ENCODE measurements at regions not wholly inside any gene's neighbourhood (a gene's known extent, or its start where the extent isn't known, plus 50 kb on each side); places are given as distances from the start of the nearest gene placed in this dataset.

- no peak overlapping the region for H3K4me3 ChIP-seq (ENCODE audit: low read length)
- H3K4me1 ChIP-seq (ENCODE audit: insufficient read depth, low read length): no peaks in the 10 kb centered on the region
- H3K27me3 ChIP-seq (ENCODE audit: insufficient read depth, low read length): peaks cover 6% of the 10 kb centered on the region
- H3K9me3 ChIP-seq (ENCODE audit: low read length): no peaks in the 10 kb centered on the region
- no peaks in the 10 kb centered on the region for H3K36me3 ChIP-seq (ENCODE audit: insufficient read depth, low read length)
- no peak overlapping the region for H2AFZ ChIP-seq (ENCODE audit: low read depth, low read length)
Observed at GRCh38 chr5:96074460-96074859, 112.8 kb upstream of the ELL2 start.

GRCh38 chr5:96072791-96073165, 111.1 kb upstream of the ELL2 start:
- Histone ChIP-seq H3K27me3 (ENCODE audit: insufficient read depth, low read length) (peaks cover 6% of the 10 kb centered on the region), H2AFZ (ENCODE audit: low read depth, low read length) (no peak overlapping the region), H3K9me3 (ENCODE audit: low read length) (no peaks in the 10 kb centered on the region), H3K4me1 (ENCODE audit: insufficient read depth, low read length) (no peaks in the 10 kb centered on the region), H3K36me3 (ENCODE audit: insufficient read depth, low read length) (no peaks in the 10 kb centered on the region), H3K4me3 (ENCODE audit: low read length) (no peak overlapping the region)

- Histone ChIP-seq H3K27me3 (ENCODE audit: insufficient read depth, low read length) (peaks cover 6% of the 10 kb centered on the region), H3K4me3 (ENCODE audit: low read length) (no peak overlapping the region), H2AFZ (ENCODE audit: low read depth, low read length) (no peak overlapping the region), H3K4me1 (ENCODE audit: insufficient read depth, low read length) (no peaks in the 10 kb centered on the region), H3K9me3 (ENCODE audit: low read length) (no peaks in the 10 kb centered on the region), H3K36me3 (ENCODE audit: insufficient read depth, low read length) (no peaks in the 10 kb centered on the region)
Observed at GRCh38 chr5:96072138-96072790, 110.6 kb upstream of the ELL2 start.

GRCh38 chr5:96070622-96071225, 109.1 kb upstream of the ELL2 start:
- Histone ChIP-seq H3K36me3 (ENCODE audit: insufficient read depth, low read length) (no peaks in the 10 kb centered on the region), H3K4me1 (ENCODE audit: insufficient read depth, low read length) (peaks cover 6% of the 10 kb centered on the region), H3K9me3 (ENCODE audit: low read length) (no peaks in the 10 kb centered on the region)

GRCh38 chr5:96067894-96068614, 106.4 kb upstream of the ELL2 start:
- Histone ChIP-seq H3K36me3 (ENCODE audit: insufficient read depth, low read length) (no peaks in the 10 kb centered on the region), H3K4me1 (ENCODE audit: insufficient read depth, low read length) (peaks cover 18% of the 10 kb centered on the region), H3K9me3 (ENCODE audit: low read length) (no peaks in the 10 kb centered on the region), H3K4me3 (ENCODE audit: low read length) (no peak overlapping the region), H3K27me3 (ENCODE audit: insufficient read depth, low read length) (peaks cover 6% of the 10 kb centered on the region), H2AFZ (ENCODE audit: low read depth, low read length) (no peak overlapping the region)

More at GRCh38 chr5:96070622-96071225, 109.1 kb upstream of the ELL2 start:
- Histone ChIP-seq H3K27me3 (ENCODE audit: insufficient read depth, low read length) (peaks cover 6% of the 10 kb centered on the region), H2AFZ (ENCODE audit: low read depth, low read length) (no peak overlapping the region), H3K4me3 (ENCODE audit: low read length) (no peak overlapping the region)

- H3K9me3 ChIP-seq (ENCODE audit: low read length): no peaks in the 10 kb centered on the region
- H3K4me1 ChIP-seq (ENCODE audit: insufficient read depth, low read length): peaks cover 18% of the 10 kb centered on the region
- no peak overlapping the region for H2AFZ ChIP-seq (ENCODE audit: low read depth, low read length)
- no peaks in the 10 kb centered on the region for H3K36me3 ChIP-seq (ENCODE audit: insufficient read depth, low read length)
- peaks cover 6% of the 10 kb centered on the region for H3K27me3 ChIP-seq (ENCODE audit: insufficient read depth, low read length)
- no peak overlapping the region for H3K4me3 ChIP-seq (ENCODE audit: low read length)
Observed at GRCh38 chr5:96067251-96067650, 105.6 kb upstream of the ELL2 start.

GRCh38 chr5:96066386-96066719, 104.7 kb upstream of the ELL2 start:
- no peaks in the 10 kb centered on the region for H3K9me3 ChIP-seq (ENCODE audit: low read length)

GRCh38 chr5:96065685-96066385, 104.2 kb upstream of the ELL2 start:
- peaks cover 18% of the 10 kb centered on the region for H3K4me1 ChIP-seq (ENCODE audit: insufficient read depth, low read length)
- no peaks in the 10 kb centered on the region for H3K36me3 ChIP-seq (ENCODE audit: insufficient read depth, low read length)
- no peak overlapping the region for H2AFZ ChIP-seq (ENCODE audit: low read depth, low read length)
- H3K4me3 ChIP-seq (ENCODE audit: low read length): no peak overlapping the region
- no peaks in the 10 kb centered on the region for H3K9me3 ChIP-seq (ENCODE audit: low read length)
- H3K27me3 ChIP-seq (ENCODE audit: insufficient read depth, low read length): peaks cover 2% of the 10 kb centered on the region

More at GRCh38 chr5:96066386-96066719, 104.7 kb upstream of the ELL2 start:
- peaks cover 5% of the 10 kb centered on the region for H3K27me3 ChIP-seq (ENCODE audit: insufficient read depth, low read length)
- peaks cover 18% of the 10 kb centered on the region for H3K4me1 ChIP-seq (ENCODE audit: insufficient read depth, low read length)
- no peaks in the 10 kb centered on the region for H3K36me3 ChIP-seq (ENCODE audit: insufficient read depth, low read length)
- H2AFZ ChIP-seq (ENCODE audit: low read depth, low read length): no peak overlapping the region
- H3K4me3 ChIP-seq (ENCODE audit: low read length): no peak overlapping the region

GRCh38 chr5:96064877-96065276, 103.2 kb upstream of the ELL2 start:
- Histone ChIP-seq H3K27me3 (ENCODE audit: insufficient read depth, low read length) (no peaks in the 10 kb centered on the region), H3K36me3 (ENCODE audit: insufficient read depth, low read length) (no peaks in the 10 kb centered on the region), H3K9me3 (ENCODE audit: low read length) (no peaks in the 10 kb centered on the region), H3K4me3 (ENCODE audit: low read length) (no peak overlapping the region), H3K4me1 (ENCODE audit: insufficient read depth, low read length) (peaks cover 18% of the 10 kb centered on the region), H2AFZ (ENCODE audit: low read depth, low read length) (no peak overlapping the region)

GRCh38 chr5:96062836-96063235, 101.2 kb upstream of the ELL2 start:
- no peaks in the 10 kb centered on the region for H3K27me3 ChIP-seq (ENCODE audit: insufficient read depth, low read length)
- no peaks in the 10 kb centered on the region for H3K36me3 ChIP-seq (ENCODE audit: insufficient read depth, low read length)
- no peak overlapping the region for H2AFZ ChIP-seq (ENCODE audit: low read depth, low read length)
- no peak overlapping the region for H3K4me3 ChIP-seq (ENCODE audit: low read length)
- peaks cover 18% of the 10 kb centered on the region for H3K4me1 ChIP-seq (ENCODE audit: insufficient read depth, low read length)
- no peaks in the 10 kb centered on the region for H3K9me3 ChIP-seq (ENCODE audit: low read length)

GRCh38 chr5:96058084-96058483, 96.4 kb upstream of the ELL2 start:
- no peaks in the 10 kb centered on the region for H3K4me1 ChIP-seq (ENCODE audit: insufficient read depth, low read length)
- no peak overlapping the region for H3K4me3 ChIP-seq (ENCODE audit: low read length)
- H3K27me3 ChIP-seq (ENCODE audit: insufficient read depth, low read length): no peaks in the 10 kb centered on the region
- H3K9me3 ChIP-seq (ENCODE audit: low read length): no peaks in the 10 kb centered on the region
- H3K36me3 ChIP-seq (ENCODE audit: insufficient read depth, low read length): no peaks in the 10 kb centered on the region
- no peak overlapping the region for H2AFZ ChIP-seq (ENCODE audit: low read depth, low read length)

- no peaks in the 10 kb centered on the region for H3K4me1 ChIP-seq (ENCODE audit: insufficient read depth, low read length)
- H3K27me3 ChIP-seq (ENCODE audit: insufficient read depth, low read length): no peaks in the 10 kb centered on the region
- no peaks in the 10 kb centered on the region for H3K36me3 ChIP-seq (ENCODE audit: insufficient read depth, low read length)
- no peaks in the 10 kb centered on the region for H3K9me3 ChIP-seq (ENCODE audit: low read length)
- H2AFZ ChIP-seq (ENCODE audit: low read depth, low read length): no peak overlapping the region
- no peak overlapping the region for H3K4me3 ChIP-seq (ENCODE audit: low read length)
Observed at GRCh38 chr5:96054311-96055030, 92.8 kb upstream of the ELL2 start.

All from neuron (in vitro differentiated cells).